Epidermal melanocyte (primary cell): ENCODE measurements at regions not wholly inside any gene's neighbourhood (a gene's known extent, or its start where the extent isn't known, plus 50 kb on each side); places are given as distances from the start of the nearest gene placed in this dataset.

Experiments used
- DNase-seq: peaks from one replicate; pipeline ENCODE4 v3.0.0; 2011; ENCODE audit warnings: low spot score; ENCODE audit not compliant: insufficient read length

GRCh38 chr5:56588636-56589480, 226.5 kb upstream of the MAP3K1 start:
- DNase-seq = no peak

- DNase-seq = no peak
Measured at GRCh38 chr5:56588131-56588487, 227.2 kb upstream of the MAP3K1 start.

GRCh38 chr5:56587381-56588130, 227.8 kb upstream of the MAP3K1 start:
- DNase-seq = no peak

- no peak for DNase-seq
Measured at GRCh38 chr5:56585999-56586691, 229.2 kb upstream of the MAP3K1 start.

- DNase-seq = no peak
Measured at GRCh38 chr5:56585461-56585860, 229.9 kb upstream of the MAP3K1 start.

GRCh38 chr5:56581426-56581825, 233.9 kb upstream of the MAP3K1 start:
- no peak for DNase-seq

- DNase-seq = no peak
Measured at GRCh38 chr5:56580864-56581263, 234.5 kb upstream of the MAP3K1 start.

GRCh38 chr5:56575821-56576220, 239.5 kb upstream of the MAP3K1 start:
- no peak for DNase-seq

- DNase-seq = no peak
Measured at GRCh38 chr5:56574778-56575177, 240.6 kb upstream of the MAP3K1 start.

- no peak for DNase-seq
Measured at GRCh38 chr5:56569566-56569965, 245.8 kb upstream of the MAP3K1 start.

GRCh38 chr5:56569076-56569475, 246.3 kb upstream of the MAP3K1 start:
- no peak for DNase-seq

- DNase-seq = no peak
Measured at GRCh38 chr5:56567278-56567677, 248.1 kb upstream of the MAP3K1 start.

- no peak for DNase-seq
Measured at GRCh38 chr5:56566374-56567249, 248.7 kb upstream of the MAP3K1 start.

- DNase-seq = no peak
Measured at GRCh38 chr5:56565644-56566043, 249.7 kb upstream of the MAP3K1 start.

GRCh38 chr5:56565283-56565615, 250.1 kb upstream of the MAP3K1 start:
- DNase-seq = no peak

- DNase-seq = no peak
Measured at GRCh38 chr5:56564541-56565282, 250.6 kb upstream of the MAP3K1 start.

- DNase-seq = no peak
Measured at GRCh38 chr5:56561455-56561854, 253.9 kb upstream of the MAP3K1 start.

- no peak for DNase-seq
Measured at GRCh38 chr5:56558131-56558745, 257.1 kb upstream of the MAP3K1 start.

- DNase-seq = no peak
Measured at GRCh38 chr5:56557198-56557597, 258.2 kb upstream of the MAP3K1 start.

GRCh38 chr5:56552612-56553268, 262.6 kb upstream of the MAP3K1 start:
- no peak for DNase-seq
